Omental fat pad (tissue), 3 donors: ENCODE measurements at regions not wholly inside any gene's neighbourhood (a gene's known extent, or its start where the extent isn't known, plus 50 kb on each side); places are given as distances from the start of the nearest gene placed in this dataset.

Experiments used
- ATAC-seq: fragments of 150-250 bp; one replicate; pipeline ENCODE4 v1.9.1; 2016; ENCODE audit warnings: mild to moderate bottlenecking, moderate library complexity; ENCODE audit not compliant: low FRiP score
- DNase-seq: peaks from one replicate; pipeline ENCODE4 v3.0.0-alpha.2; 2019; ENCODE audit warnings: low spot score
- TF ChIP-seq, protein P1 (sequence below), 3 donors: fragments of 450-650 bp; IDR thresholded peaks; one replicate each; pipeline ENCODE4 v1.5.1; 2016 to 2017; ENCODE audit warnings: antibody characterized with exemption in 3 of 3, mild to moderate bottlenecking in 3 of 3, moderate library complexity in 2 of 3

DNA sequence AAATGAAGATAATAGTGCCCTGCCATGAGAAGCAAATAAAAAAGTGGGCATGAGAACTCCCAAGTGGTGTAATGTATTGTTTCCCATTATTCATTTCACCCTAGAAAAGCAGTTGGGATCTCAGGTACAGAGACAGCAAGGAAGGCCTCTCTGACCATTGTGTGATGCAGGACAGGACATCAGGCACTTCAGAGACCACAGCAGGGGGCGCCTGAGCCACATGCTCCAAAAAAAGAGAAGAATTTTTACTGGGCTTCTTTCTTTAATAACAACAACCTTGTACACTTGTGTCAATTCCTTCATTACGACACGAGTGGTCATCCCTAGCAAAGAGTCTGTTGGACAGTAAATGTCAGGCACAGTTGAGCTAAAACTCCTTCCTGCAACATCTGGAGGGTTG is 533.3 kb downstream of the OMA1 start:
- ATAC-seq (no peak), DNase-seq (no peak)
- TF ChIP-seq, protein P1, sequence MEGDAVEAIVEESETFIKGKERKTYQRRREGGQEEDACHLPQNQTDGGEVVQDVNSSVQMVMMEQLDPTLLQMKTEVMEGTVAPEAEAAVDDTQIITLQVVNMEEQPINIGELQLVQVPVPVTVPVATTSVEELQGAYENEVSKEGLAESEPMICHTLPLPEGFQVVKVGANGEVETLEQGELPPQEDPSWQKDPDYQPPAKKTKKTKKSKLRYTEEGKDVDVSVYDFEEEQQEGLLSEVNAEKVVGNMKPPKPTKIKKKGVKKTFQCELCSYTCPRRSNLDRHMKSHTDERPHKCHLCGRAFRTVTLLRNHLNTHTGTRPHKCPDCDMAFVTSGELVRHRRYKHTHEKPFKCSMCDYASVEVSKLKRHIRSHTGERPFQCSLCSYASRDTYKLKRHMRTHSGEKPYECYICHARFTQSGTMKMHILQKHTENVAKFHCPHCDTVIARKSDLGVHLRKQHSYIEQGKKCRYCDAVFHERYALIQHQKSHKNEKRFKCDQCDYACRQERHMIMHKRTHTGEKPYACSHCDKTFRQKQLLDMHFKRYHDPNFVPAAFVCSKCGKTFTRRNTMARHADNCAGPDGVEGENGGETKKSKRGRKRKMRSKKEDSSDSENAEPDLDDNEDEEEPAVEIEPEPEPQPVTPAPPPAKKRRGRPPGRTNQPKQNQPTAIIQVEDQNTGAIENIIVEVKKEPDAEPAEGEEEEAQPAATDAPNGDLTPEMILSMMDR (IDR thresholded peaks at IDR 0.05): no peak

DNA sequence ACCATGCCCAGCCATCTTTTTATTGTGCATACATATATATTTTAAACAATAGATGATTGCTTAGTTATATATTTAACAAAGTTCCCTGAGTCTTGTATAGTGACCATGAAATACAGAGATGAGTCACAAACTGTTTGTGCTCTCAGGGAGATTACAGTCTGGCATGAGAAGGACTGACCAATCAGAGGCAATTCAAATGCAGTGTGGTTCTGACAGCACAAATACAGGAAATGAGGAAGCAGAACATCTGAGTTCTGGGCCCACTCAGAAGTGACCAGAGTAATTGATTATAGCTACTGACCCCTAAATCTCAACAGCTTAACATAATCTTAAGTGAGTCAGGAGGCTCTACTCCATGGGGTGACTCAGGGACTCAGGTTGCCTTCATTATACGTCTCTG is 534.5 kb downstream of the OMA1 start:
- DNase-seq: no peak
- ATAC-seq: no peak
- TF ChIP-seq, protein P1 (IDR thresholded peaks at IDR 0.05): no peak

DNA sequence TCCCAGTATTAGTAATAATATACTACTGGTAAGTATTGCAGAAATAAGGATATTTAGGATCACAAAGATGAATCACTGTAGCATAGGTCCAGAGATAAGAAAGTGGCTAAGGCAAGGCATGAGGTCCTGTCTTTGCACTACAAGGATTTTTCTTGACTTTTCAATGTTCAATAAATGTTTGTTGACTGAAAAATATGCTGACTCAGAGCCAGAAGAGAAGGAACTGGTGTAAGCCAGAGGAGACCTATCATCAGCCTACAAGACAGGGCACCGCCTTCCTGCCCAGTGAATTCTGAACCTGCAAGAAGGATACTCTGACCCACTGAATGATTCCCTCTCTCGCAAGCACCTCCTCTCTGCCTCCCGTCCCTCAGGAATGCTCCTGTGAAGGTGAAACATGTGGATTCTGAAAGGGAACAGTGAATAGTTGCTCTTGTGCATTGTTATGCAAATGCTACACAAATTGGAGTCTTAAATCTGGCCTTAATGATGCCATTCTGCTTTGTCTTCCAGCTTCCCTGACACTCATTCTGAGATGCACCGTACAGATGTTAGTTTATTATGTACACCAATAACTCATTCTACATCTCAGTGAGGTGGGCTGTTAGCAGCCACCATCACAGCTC is 540.0 kb downstream of the OMA1 start:
- DNase-seq (no peak), ATAC-seq (no peak)
- TF ChIP-seq, protein P1 (IDR thresholded peaks at IDR 0.05): no peak

DNA sequence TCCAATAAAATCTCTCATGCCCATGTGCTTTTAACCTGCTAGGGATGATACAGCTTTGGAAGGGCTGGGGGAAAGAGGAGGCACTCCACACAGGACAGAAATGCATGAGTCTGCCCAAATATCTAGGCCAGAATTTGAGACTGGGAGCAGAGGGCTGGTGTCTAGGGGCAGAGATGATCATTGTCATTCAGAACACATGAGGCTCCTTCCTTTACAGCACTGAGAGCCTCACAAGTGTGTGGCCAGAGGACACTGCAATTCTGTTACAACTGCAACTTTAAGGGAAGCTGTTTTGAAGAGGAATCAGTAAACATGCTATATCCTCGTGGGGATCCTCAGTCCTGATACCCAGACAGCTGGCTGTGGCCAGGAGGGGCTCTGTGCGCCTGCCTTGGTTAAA is 541.3 kb downstream of the OMA1 start:
- TF ChIP-seq, protein P1 (IDR thresholded peaks at IDR 0.05): no peak

DNA sequence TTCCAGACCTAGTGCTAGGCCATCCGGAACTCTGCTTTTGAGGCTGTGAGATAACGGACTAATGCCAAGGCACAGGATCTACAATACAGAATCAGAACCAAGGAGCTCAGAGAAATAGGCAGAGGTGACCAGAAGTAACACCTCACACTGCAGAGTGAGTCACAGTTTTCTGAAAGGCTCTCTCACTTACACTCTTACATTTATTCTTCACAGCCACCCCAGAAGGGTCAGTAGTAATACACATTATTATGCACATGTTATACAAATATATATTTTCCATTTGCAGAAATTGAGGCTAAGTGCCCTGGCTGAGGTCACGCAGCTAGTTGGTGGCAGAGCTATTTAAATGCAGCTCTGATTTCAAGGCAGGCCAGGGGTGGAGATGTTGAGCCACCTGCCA is 542.5 kb downstream of the OMA1 start:
- TF ChIP-seq, protein P1 (IDR thresholded peaks at IDR 0.05): no peak
- no peak for DNase-seq
- ATAC-seq: no peak

More for the DNA sequence above, 541.3 kb downstream of the OMA1 start:
- DNase-seq (no peak), ATAC-seq (no peak)

DNA sequence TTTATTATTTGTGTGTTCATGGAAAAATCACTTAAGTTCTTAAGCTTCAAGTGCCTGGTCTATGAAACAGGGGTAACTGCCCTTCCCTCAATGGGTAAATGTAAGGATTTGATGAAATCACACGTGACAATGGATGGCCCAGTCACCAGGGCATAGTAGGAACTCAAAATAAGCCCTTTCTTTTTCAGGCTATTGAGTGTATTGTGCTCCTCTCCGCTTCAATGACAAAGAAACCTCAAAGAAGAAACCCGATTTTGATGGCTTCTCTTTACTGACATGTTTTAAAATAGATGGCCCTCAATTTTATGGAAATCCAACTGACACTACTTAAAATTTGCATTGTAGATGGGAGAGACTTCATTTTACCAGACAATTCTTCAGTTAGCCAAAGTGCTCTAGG is 543.5 kb downstream of the OMA1 start:
- ATAC-seq: no peak
- DNase-seq: no peak
- TF ChIP-seq, protein P1 (IDR thresholded peaks at IDR 0.05): no peak

DNA sequence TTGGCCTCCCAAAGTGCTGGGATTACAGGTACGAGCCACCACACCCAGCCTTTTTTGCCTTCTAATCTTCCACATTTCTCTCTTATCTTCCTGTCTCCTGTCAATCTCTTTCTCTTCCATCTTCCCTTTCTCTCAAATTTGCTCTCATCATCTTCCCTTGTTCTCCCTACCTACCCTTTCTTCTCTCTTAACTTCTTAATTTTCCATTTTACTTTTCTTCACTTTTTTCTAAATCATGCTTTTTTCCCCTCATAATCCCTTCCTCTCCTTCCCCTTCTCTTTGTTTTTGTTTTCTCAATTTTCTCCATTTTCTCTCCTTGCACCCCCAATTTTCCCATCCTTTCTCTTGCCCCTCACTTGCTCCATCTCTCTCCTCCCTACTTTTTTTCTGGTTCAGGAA is 545.7 kb downstream of the OMA1 start:
- ATAC-seq (no peak), DNase-seq (no peak)
- TF ChIP-seq, protein P1 (IDR thresholded peaks at IDR 0.05): no peak
